ENCODE measurements at regions not wholly inside any gene's neighbourhood (a gene's known extent, or its start where the extent isn't known, plus 50 kb on each side); places are given as distances from the start of the nearest gene placed in this dataset.

- TF ChIP-seq, protein P1, sequence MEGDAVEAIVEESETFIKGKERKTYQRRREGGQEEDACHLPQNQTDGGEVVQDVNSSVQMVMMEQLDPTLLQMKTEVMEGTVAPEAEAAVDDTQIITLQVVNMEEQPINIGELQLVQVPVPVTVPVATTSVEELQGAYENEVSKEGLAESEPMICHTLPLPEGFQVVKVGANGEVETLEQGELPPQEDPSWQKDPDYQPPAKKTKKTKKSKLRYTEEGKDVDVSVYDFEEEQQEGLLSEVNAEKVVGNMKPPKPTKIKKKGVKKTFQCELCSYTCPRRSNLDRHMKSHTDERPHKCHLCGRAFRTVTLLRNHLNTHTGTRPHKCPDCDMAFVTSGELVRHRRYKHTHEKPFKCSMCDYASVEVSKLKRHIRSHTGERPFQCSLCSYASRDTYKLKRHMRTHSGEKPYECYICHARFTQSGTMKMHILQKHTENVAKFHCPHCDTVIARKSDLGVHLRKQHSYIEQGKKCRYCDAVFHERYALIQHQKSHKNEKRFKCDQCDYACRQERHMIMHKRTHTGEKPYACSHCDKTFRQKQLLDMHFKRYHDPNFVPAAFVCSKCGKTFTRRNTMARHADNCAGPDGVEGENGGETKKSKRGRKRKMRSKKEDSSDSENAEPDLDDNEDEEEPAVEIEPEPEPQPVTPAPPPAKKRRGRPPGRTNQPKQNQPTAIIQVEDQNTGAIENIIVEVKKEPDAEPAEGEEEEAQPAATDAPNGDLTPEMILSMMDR (IDR thresholded peaks at IDR 0.05): no peak
- no peak for TF ChIP-seq POLR2A (IDR thresholded peaks at IDR 0.05)
- TF ChIP-seq POLR2AphosphoS5 (IDR thresholded peaks at IDR 0.05): no peak
These were observed 75.1 kb downstream of the WSB1 start for GRCh38 chr17:27368980-27369379.
